Liver (tissue), 8 donors: ENCODE measurements at regions not wholly inside any gene's neighbourhood (a gene's known extent, or its start where the extent isn't known, plus 50 kb on each side); places are given as distances from the start of the nearest gene placed in this dataset.

Experiments used
- DNase-seq: peaks from one replicate; pipeline ENCODE4 v3.0.0-alpha.2; 2017; ENCODE audit warnings: low spot score
- H3K27ac ChIP-seq, 2 donors: one replicate each; pipeline ENCODE4 v1.7.0; 2013; ENCODE audit warnings: inconsistent platforms in 2 of 2, low read length in 2 of 2, control low read depth in 1 of 2, low read depth in 1 of 2, mild to moderate bottlenecking in 1 of 2
- H3K27me3 ChIP-seq, 4 donors: one replicate each; pipeline versions ENCODE4 v1.6.1 to v1.7.0; 2013; ENCODE audit warnings: low read length in 3 of 4, inconsistent platforms in 1 of 4, mild to moderate bottlenecking in 1 of 4, moderate library complexity in 1 of 4; ENCODE audit not compliant: control insufficient read depth in 4 of 4, insufficient read depth in 4 of 4
- H3K36me3 ChIP-seq, 4 donors: one replicate each; pipeline versions ENCODE4 v1.6.1 to v1.7.0; 2013; ENCODE audit warnings: low read length in 3 of 4, mild to moderate bottlenecking in 3 of 4, low read depth in 1 of 4, moderate library complexity in 1 of 4; ENCODE audit not compliant: control insufficient read depth in 4 of 4, insufficient read depth in 3 of 4
- H3K4me1 ChIP-seq, 4 donors: one replicate each; pipeline versions ENCODE4 v1.6.1 to v1.7.0; 2013; ENCODE audit warnings: low read length in 3 of 4, mild to moderate bottlenecking in 3 of 4, moderate library complexity in 1 of 4; ENCODE audit not compliant: control insufficient read depth in 4 of 4, insufficient read depth in 4 of 4
- H3K4me3 ChIP-seq, 3 donors: one replicate each; pipeline versions ENCODE4 v1.6.1 to v1.7.0; 2013; ENCODE audit warnings: low read length in 3 of 3, control low read depth in 1 of 3, low read depth in 1 of 3, mild to moderate bottlenecking in 1 of 3
- H3K9ac ChIP-seq, 2 donors: one replicate each; pipeline ENCODE4 v1.7.0; 2013; ENCODE audit warnings: low read length in 2 of 2, mild to moderate bottlenecking in 2 of 2, moderate library complexity in 2 of 2, control low read depth in 1 of 2, low read depth in 1 of 2
- H3K9me3 ChIP-seq, 4 donors: one replicate each; pipeline versions ENCODE4 v1.6.1 to v1.7.0; 2013; ENCODE audit warnings: low read length in 3 of 4; ENCODE audit not compliant: control insufficient read depth in 4 of 4
- EGR1 ChIP-seq, 2 donors: IDR thresholded peaks; 2 replicates each; pipeline ENCODE4 v1.6.1; 2016 to 2018; ENCODE audit warnings: antibody characterized with exemption in 2 of 2, low read depth in 2 of 2
- FOXA1 ChIP-seq: IDR thresholded peaks from 2 replicates; pipeline ENCODE4 v1.6.1; 2016; ENCODE audit warnings: antibody characterized with exemption
- GABPA ChIP-seq, 2 donors: IDR thresholded peaks in 1 of 2; conservative IDR thresholded peaks in 1 of 2; 2 replicates each; pipeline ENCODE4 v1.6.1; 2016; ENCODE audit warnings: antibody characterized with exemption in 2 of 2, mild to moderate bottlenecking in 1 of 2, moderate library complexity in 1 of 2
- HNF4A ChIP-seq, 2 donors: conservative IDR thresholded peaks; 2 replicates each; pipeline ENCODE4 v1.6.1; 2016; ENCODE audit warnings: antibody characterized with exemption in 2 of 2, mild to moderate bottlenecking in 2 of 2
- HNF4G ChIP-seq: IDR thresholded peaks from 2 replicates; pipeline ENCODE4 v1.6.1; 2016; ENCODE audit warnings: antibody characterized with exemption
- NR2F2 ChIP-seq: IDR thresholded peaks from 2 replicates; pipeline ENCODE4 v1.6.1; 2016; ENCODE audit warnings: antibody characterized with exemption
- REST ChIP-seq: IDR thresholded peaks from 2 replicates; pipeline ENCODE4 v1.6.1; 2016; ENCODE audit warnings: antibody characterized with exemption, mild to moderate bottlenecking
- RXRA ChIP-seq, 2 donors: IDR thresholded peaks; 2 replicates each; pipeline ENCODE4 v1.6.1; 2017 to 2018; ENCODE audit warnings: antibody characterized with exemption in 2 of 2, mild to moderate bottlenecking in 1 of 2
- SP1 ChIP-seq: IDR thresholded peaks from 2 replicates; pipeline ENCODE4 v1.6.1; 2018; ENCODE audit warnings: antibody characterized with exemption, mild to moderate bottlenecking
- YY1 ChIP-seq: IDR thresholded peaks from 2 replicates; pipeline ENCODE4 v1.6.1; 2016; ENCODE audit warnings: antibody characterized with exemption, mild to moderate bottlenecking
- WGBS: extraction: QIAGEN DNeasy Blood & Tissue Kit; methylation state at CpG from one replicate; pipeline ENCODE4 v1.1.7; 2013; 5-methylcytosine and 5-hydroxymethylcytosine counted together
- TF ChIP-seq, protein P1 (sequence below): IDR thresholded peaks from 2 replicates; pipeline ENCODE4 v1.6.1; 2016; ENCODE audit warnings: antibody characterized with exemption
- TF ChIP-seq, protein P2 (sequence below): fragments of 150-350 bp; IDR thresholded peaks from 2 replicates; pipeline ENCODE4 v1.5.1; 2017; ENCODE audit warnings: improper control_type of control experiment, low read depth, low read length; ENCODE audit not compliant: missing input control
- TF ChIP-seq, protein P3 (sequence below): IDR thresholded peaks from 2 replicates; pipeline ENCODE4 v1.6.1; 2016; ENCODE audit warnings: antibody characterized with exemption
- donor health status: healthy.
- donor health status: healthy.
- donor health status: healthy.
- donor health status: healthy.
- donor health status: healthy.

DNA sequence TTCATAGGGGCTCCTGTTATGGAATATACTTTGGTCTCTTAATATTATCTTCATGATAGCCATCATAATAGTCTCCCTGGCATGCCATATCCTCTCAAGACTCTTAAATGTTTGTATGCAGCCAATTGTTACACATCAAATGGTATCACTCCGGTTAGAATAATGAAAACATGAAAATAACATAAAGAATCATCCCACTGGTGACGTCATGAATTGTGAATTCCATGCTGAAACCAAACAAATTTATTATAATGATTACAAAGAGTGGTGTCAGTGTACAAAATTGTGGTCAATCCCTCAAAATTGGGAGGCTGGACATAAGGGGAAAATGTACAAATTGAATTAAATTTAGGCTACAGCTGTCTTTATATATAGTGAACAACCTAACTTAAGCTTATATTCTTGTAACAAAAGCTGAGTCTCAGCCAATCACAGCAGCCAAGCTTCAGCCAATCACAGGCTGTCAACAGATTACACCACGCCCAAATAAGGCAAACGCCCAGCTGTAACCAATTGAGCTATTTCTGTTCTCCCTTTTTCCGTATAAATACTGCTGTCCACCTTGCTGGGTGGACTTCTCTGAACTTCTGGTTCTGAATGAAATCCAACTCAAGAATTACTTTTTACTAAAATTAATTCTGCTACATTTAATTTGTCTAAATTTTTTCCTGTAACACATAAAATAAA lies 156.1 kb downstream of the CHD9NB start:
- Histone ChIP-seq H3K36me3 (no peaks in the 10 kb centered on the region), H3K9ac (no peak overlapping the region), H3K27ac (no peak overlapping the region), H3K9me3 (no peaks in the 10 kb centered on the region), H3K4me1 (no peaks in the 10 kb centered on the region), H3K4me3 (no peak overlapping the region), H3K27me3 (no peaks in the 10 kb centered on the region)
- WGBS, result 88% methylated on average over 5 of the region's 5 CpGs
- no peak for DNase-seq
- TF ChIP-seq GABPA (IDR thresholded peaks at IDR 0.05 in 1 of 2, conservative IDR thresholded peaks at IDR 0.05 in 1 of 2), result no peak
- TF ChIP-seq, protein P1, sequence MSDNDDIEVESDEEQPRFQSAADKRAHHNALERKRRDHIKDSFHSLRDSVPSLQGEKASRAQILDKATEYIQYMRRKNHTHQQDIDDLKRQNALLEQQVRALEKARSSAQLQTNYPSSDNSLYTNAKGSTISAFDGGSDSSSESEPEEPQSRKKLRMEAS, result no peak
- no peak for TF ChIP-seq FOXA1
- TF ChIP-seq REST, result no peak
- TF ChIP-seq, protein P2, sequence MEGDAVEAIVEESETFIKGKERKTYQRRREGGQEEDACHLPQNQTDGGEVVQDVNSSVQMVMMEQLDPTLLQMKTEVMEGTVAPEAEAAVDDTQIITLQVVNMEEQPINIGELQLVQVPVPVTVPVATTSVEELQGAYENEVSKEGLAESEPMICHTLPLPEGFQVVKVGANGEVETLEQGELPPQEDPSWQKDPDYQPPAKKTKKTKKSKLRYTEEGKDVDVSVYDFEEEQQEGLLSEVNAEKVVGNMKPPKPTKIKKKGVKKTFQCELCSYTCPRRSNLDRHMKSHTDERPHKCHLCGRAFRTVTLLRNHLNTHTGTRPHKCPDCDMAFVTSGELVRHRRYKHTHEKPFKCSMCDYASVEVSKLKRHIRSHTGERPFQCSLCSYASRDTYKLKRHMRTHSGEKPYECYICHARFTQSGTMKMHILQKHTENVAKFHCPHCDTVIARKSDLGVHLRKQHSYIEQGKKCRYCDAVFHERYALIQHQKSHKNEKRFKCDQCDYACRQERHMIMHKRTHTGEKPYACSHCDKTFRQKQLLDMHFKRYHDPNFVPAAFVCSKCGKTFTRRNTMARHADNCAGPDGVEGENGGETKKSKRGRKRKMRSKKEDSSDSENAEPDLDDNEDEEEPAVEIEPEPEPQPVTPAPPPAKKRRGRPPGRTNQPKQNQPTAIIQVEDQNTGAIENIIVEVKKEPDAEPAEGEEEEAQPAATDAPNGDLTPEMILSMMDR, result no peak
- TF ChIP-seq, protein P3, sequence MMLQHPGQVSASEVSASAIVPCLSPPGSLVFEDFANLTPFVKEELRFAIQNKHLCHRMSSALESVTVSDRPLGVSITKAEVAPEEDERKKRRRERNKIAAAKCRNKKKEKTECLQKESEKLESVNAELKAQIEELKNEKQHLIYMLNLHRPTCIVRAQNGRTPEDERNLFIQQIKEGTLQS, result no peak
- no peak for TF ChIP-seq SP1
- no peak for TF ChIP-seq HNF4A (conservative IDR thresholded peaks at IDR 0.05)
- TF ChIP-seq HNF4G, result no peak
- TF ChIP-seq EGR1 (IDR thresholded peaks at IDR 0.05; ENCODE audit: low read depth in 2 of 2), result no peak

- H3K27me3 ChIP-seq, result no peaks in the 10 kb centered on the region
- no peaks in the 10 kb centered on the region for H3K36me3 ChIP-seq
Measured at GRCh38 chr16:52874042-52874441, 178.7 kb downstream of the CHD9NB start.

More at GRCh38 chr16:52874042-52874441, 178.7 kb downstream of the CHD9NB start:
- Histone ChIP-seq H3K4me1 (peaks cover 0 to 2% (median 0%) of the 10 kb centered on the region in 4 donors), H3K9me3 (no peaks in the 10 kb centered on the region), H3K27ac (no peak overlapping the region), H3K9ac (no peak overlapping the region), H3K4me3 (no peak overlapping the region)
- no peak for TF ChIP-seq EGR1 (IDR thresholded peaks at IDR 0.05; ENCODE audit: low read depth in 2 of 2)
- TF ChIP-seq, protein P2, result no peak
- TF ChIP-seq, protein P1, result no peak
- no peak for TF ChIP-seq NR2F2
- no peak for TF ChIP-seq YY1
- TF ChIP-seq RXRA (IDR thresholded peaks at IDR 0.05), result no peak
- no peak for TF ChIP-seq REST
- 88% methylated on average over 3 of the region's 3 CpGs for WGBS
- no peak for DNase-seq
